Loucy (cell line): ENCODE measurements at regions not wholly inside any gene's neighbourhood (a gene's known extent, or its start where the extent isn't known, plus 50 kb on each side); places are given as distances from the start of the nearest gene placed in this dataset.

Source experiments
- H2AFZ ChIP-seq: fragments of 200-600 bp; sonication (generic); 2 replicates; pipeline ENCODE4 v1.6.0; 2016; ENCODE audit warnings: antibody characterized with exemption, mild to moderate bottlenecking, low read length, moderate library complexity
- H3F3A ChIP-seq: fragments of 200-600 bp; 2 replicates; pipeline ENCODE4 v1.6.0; 2016; ENCODE audit warnings: antibody characterized with exemption, low read depth, mild to moderate bottlenecking
- H3K27me3 ChIP-seq: fragments of 200-600 bp; sonication (generic); 2 replicates; pipeline ENCODE4 v1.6.1; 2014; ENCODE audit warnings: low read length, mild to moderate bottlenecking; ENCODE audit not compliant: insufficient read depth, poor library complexity, severe bottlenecking
- H3K36me3 ChIP-seq: fragments of 200-600 bp; sonication (generic); 2 replicates; pipeline ENCODE4 v1.6.1; 2016; ENCODE audit warnings: low read length; ENCODE audit not compliant: insufficient read depth
- H3K4me1 ChIP-seq: fragments of 200-600 bp; sonication (generic); 2 replicates; pipeline ENCODE4 v1.5.1; 2014; ENCODE audit warnings: low read length, mild to moderate bottlenecking; ENCODE audit not compliant: insufficient read depth, poor library complexity, severe bottlenecking
- H3K4me2 ChIP-seq: fragments of 200-600 bp; sonication (generic); 2 replicates; pipeline ENCODE4 v1.6.0; 2014; ENCODE audit warnings: antibody characterized with exemption, low read length, low read depth, mild to moderate bottlenecking; ENCODE audit not compliant: poor library complexity, severe bottlenecking
- H3K4me3 ChIP-seq: fragments of 200-600 bp; sonication (generic); 2 replicates; pipeline ENCODE4 v1.5.1; 2014; ENCODE audit warnings: low read length, mild to moderate bottlenecking, mixed read lengths; ENCODE audit not compliant: poor library complexity, severe bottlenecking
- H3K79me2 ChIP-seq: fragments of 200-600 bp; sonication (generic); 2 replicates; pipeline ENCODE4 v1.6.1; 2014; ENCODE audit warnings: low read length; ENCODE audit not compliant: insufficient read depth
- H3K9ac ChIP-seq: fragments of 200-600 bp; sonication (generic); 2 replicates; pipeline ENCODE4 v1.6.0; 2014; ENCODE audit warnings: mild to moderate bottlenecking, low read depth, low read length, moderate library complexity; ENCODE audit not compliant: poor library complexity, severe bottlenecking
- H3K9me2 ChIP-seq: fragments of 200-600 bp; sonication (generic); replicated peaks from 2 replicates; pipeline ENCODE4 v1.6.1; 2016; ENCODE audit warnings: low read depth, low read length, mixed read lengths
- H3K9me3 ChIP-seq: fragments of 200-600 bp; sonication (generic); 2 replicates; pipeline ENCODE4 v1.6.1; 2014; ENCODE audit warnings: mild to moderate bottlenecking, antibody characterized with exemption, low read length, low read depth; ENCODE audit not compliant: insufficient read depth
- H4K20me1 ChIP-seq: fragments of 200-600 bp; sonication (generic); 2 replicates; pipeline ENCODE4 v1.6.0; 2014; ENCODE audit warnings: antibody characterized with exemption, low read length, mild to moderate bottlenecking; ENCODE audit not compliant: insufficient read depth, poor library complexity, severe bottlenecking
- EZH2phosphoT487 ChIP-seq: fragments of 200-600 bp; IDR thresholded peaks from 2 replicates; pipeline ENCODE4 v1.6.1; 2018; ENCODE audit warnings: antibody characterized with exemption, mild to moderate bottlenecking, moderate library complexity, borderline replicate concordance
- TF ChIP-seq, protein P1 (sequence below): fragments of 200-600 bp; sonication (generic); conservative IDR thresholded peaks from 2 replicates; pipeline ENCODE4 v1.5.1; 2014; ENCODE audit warnings: mild to moderate bottlenecking, antibody characterized with exemption, low read length

GRCh38 chr4:36533944-36534343, 252.5 kb downstream of the DTHD1 start:
- no peaks in the 10 kb centered on the region for H4K20me1 ChIP-seq
- no peaks in the 10 kb centered on the region for H3F3A ChIP-seq
- no peaks in the 10 kb centered on the region for H3K4me1 ChIP-seq
- H3K36me3 ChIP-seq = no peaks in the 10 kb centered on the region
- no peaks in the 10 kb centered on the region for H3K79me2 ChIP-seq
- H3K4me2 ChIP-seq = no peak overlapping the region
- H3K27me3 ChIP-seq = no peaks in the 10 kb centered on the region
- H2AFZ ChIP-seq = no peak overlapping the region
- no peak overlapping the region for H3K4me3 ChIP-seq
- TF ChIP-seq, protein P1, sequence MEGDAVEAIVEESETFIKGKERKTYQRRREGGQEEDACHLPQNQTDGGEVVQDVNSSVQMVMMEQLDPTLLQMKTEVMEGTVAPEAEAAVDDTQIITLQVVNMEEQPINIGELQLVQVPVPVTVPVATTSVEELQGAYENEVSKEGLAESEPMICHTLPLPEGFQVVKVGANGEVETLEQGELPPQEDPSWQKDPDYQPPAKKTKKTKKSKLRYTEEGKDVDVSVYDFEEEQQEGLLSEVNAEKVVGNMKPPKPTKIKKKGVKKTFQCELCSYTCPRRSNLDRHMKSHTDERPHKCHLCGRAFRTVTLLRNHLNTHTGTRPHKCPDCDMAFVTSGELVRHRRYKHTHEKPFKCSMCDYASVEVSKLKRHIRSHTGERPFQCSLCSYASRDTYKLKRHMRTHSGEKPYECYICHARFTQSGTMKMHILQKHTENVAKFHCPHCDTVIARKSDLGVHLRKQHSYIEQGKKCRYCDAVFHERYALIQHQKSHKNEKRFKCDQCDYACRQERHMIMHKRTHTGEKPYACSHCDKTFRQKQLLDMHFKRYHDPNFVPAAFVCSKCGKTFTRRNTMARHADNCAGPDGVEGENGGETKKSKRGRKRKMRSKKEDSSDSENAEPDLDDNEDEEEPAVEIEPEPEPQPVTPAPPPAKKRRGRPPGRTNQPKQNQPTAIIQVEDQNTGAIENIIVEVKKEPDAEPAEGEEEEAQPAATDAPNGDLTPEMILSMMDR = no peak
- no peak for TF ChIP-seq EZH2phosphoT487
- H3K9me3 ChIP-seq = no peaks in the 10 kb centered on the region
- no peak overlapping the region for H3K9ac ChIP-seq
- H3K9me2 ChIP-seq = no peaks in the 10 kb centered on the region

- H2AFZ ChIP-seq = no peak overlapping the region
- H3K79me2 ChIP-seq = no peaks in the 10 kb centered on the region
- no peaks in the 10 kb centered on the region for H3K27me3 ChIP-seq
- TF ChIP-seq, protein P1 = no peak
- TF ChIP-seq EZH2phosphoT487 = no peak
- no peak overlapping the region for H3K9ac ChIP-seq
- H3K4me2 ChIP-seq = no peak overlapping the region
- no peaks in the 10 kb centered on the region for H3K36me3 ChIP-seq
- H4K20me1 ChIP-seq = no peaks in the 10 kb centered on the region
- no peaks in the 10 kb centered on the region for H3K9me3 ChIP-seq
- no peak overlapping the region for H3K4me3 ChIP-seq
- H3F3A ChIP-seq = no peaks in the 10 kb centered on the region
- no peaks in the 10 kb centered on the region for H3K4me1 ChIP-seq
- H3K9me2 ChIP-seq = no peaks in the 10 kb centered on the region
These were observed 266.0 kb downstream of the DTHD1 start for GRCh38 chr4:36547383-36547782.

DNA sequence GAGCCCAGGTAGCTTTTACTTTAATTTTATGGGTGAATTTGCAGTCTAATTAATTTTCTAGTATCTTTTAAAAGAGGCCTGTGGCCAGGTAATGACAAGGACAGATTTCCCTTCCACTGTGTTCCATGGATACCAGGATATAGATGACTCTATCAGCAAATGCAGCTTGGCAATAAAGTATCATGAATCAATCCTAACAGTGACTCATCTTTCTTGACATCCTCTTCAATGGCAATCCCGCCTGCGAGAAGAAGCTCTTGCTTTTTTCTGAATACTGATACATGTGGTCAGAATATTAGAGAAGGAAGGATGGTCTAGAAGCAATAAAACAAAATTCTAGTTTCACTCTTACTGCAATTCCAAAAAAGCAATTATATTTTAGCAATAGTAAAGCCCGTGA, 267.8 kb downstream of the DTHD1 start:
- no peak overlapping the region for H3K4me3 ChIP-seq
- no peaks in the 10 kb centered on the region for H3K9me2 ChIP-seq
- H3K9me3 ChIP-seq = no peaks in the 10 kb centered on the region
- H3K9ac ChIP-seq = no peak overlapping the region
- no peaks in the 10 kb centered on the region for H3K27me3 ChIP-seq
- no peak overlapping the region for H2AFZ ChIP-seq
- H4K20me1 ChIP-seq = no peaks in the 10 kb centered on the region
- no peaks in the 10 kb centered on the region for H3F3A ChIP-seq
- no peak overlapping the region for H3K4me2 ChIP-seq
- H3K36me3 ChIP-seq = no peaks in the 10 kb centered on the region
- H3K79me2 ChIP-seq = no peaks in the 10 kb centered on the region
- H3K4me1 ChIP-seq = no peaks in the 10 kb centered on the region
- TF ChIP-seq EZH2phosphoT487 = no peak
- TF ChIP-seq, protein P1 = no peak
